ENCODE measurements at regions not wholly inside any gene's neighbourhood (a gene's known extent, or its start where the extent isn't known, plus 50 kb on each side); places are given as distances from the start of the nearest gene placed in this dataset.

DNA sequence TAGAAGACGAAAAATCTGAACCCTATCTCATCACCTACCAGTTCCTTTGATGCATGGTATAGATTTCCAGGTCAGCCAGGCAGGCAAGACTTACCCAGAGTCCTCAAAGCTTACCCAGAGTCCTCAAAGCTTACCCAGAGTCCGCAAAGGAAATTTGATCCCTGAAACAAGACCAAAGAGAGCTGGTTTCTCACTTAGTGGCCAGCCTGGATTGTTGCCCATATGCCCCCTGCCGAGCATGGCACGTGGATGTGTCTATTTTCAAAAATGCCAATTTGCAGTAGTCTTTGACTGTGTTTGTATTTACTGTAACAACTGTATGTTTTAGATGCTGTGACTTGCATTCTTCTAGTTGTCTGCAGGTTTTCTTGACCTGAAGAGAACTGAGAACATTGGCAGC, 120.2 kb upstream of the STARD3NL start:
- Histone ChIP-seq H3K36me3 (no peaks in the 10 kb centered on the region), H3K27ac (no peak overlapping the region), H3K9me3 (no peaks in the 10 kb centered on the region), H3K4me3 (no peak overlapping the region), H3K27me3 (no peaks in the 10 kb centered on the region), H3K4me1 (no peaks in the 10 kb centered on the region)
- DNase-seq (no peak), ATAC-seq (no peak)
- 44% methylated on average over 4 of the region's 4 CpGs for WGBS (ENCODE audit: insufficient coverage, low coverage, low lambda C conversion rate, missing lambda C conversion rate)
- intact Hi-C loops (cut with DNase I) = no loop called here
- no peak for TF ChIP-seq POLR2A (IDR thresholded peaks at IDR 0.05)
- TF ChIP-seq, protein P1, sequence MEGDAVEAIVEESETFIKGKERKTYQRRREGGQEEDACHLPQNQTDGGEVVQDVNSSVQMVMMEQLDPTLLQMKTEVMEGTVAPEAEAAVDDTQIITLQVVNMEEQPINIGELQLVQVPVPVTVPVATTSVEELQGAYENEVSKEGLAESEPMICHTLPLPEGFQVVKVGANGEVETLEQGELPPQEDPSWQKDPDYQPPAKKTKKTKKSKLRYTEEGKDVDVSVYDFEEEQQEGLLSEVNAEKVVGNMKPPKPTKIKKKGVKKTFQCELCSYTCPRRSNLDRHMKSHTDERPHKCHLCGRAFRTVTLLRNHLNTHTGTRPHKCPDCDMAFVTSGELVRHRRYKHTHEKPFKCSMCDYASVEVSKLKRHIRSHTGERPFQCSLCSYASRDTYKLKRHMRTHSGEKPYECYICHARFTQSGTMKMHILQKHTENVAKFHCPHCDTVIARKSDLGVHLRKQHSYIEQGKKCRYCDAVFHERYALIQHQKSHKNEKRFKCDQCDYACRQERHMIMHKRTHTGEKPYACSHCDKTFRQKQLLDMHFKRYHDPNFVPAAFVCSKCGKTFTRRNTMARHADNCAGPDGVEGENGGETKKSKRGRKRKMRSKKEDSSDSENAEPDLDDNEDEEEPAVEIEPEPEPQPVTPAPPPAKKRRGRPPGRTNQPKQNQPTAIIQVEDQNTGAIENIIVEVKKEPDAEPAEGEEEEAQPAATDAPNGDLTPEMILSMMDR (IDR thresholded peaks at IDR 0.05) = no peak

DNA sequence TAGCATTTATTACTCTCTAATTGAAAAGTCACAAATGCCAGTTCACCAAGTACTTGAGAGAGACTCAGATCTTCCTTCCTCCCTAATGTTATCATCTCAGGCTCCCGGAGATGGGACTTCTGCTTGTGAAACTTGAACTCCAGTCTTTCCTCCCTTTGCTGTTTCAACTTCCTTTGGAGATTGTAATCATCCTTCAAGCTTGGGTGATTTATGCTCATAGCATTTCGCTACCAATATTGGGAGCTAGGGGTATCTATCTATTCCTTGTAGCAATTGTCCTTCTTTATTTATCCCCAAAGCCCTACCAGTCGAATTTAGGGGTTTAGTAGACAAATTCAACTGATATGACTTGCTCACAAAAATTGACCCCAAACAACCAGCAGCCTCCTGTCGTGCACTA, 117.9 kb upstream of the STARD3NL start:
- no peaks in the 10 kb centered on the region for H3K27me3 ChIP-seq
- no peaks in the 10 kb centered on the region for H3K36me3 ChIP-seq
- DNase-seq = no peak
- TF ChIP-seq, protein P1 (IDR thresholded peaks at IDR 0.05) = no peak
- TF ChIP-seq POLR2A (IDR thresholded peaks at IDR 0.05) = no peak
- H3K9me3 ChIP-seq = no peaks in the 10 kb centered on the region
- H3K4me3 ChIP-seq = no peak overlapping the region
- ATAC-seq = no peak
- no peak overlapping the region for H3K27ac ChIP-seq
- intact Hi-C loops (cut with DNase I) = no loop called here
- 40% methylated on average over 4 of the region's 4 CpGs for WGBS (ENCODE audit: insufficient coverage, low coverage, low lambda C conversion rate, missing lambda C conversion rate)
- no peaks in the 10 kb centered on the region for H3K4me1 ChIP-seq

DNA sequence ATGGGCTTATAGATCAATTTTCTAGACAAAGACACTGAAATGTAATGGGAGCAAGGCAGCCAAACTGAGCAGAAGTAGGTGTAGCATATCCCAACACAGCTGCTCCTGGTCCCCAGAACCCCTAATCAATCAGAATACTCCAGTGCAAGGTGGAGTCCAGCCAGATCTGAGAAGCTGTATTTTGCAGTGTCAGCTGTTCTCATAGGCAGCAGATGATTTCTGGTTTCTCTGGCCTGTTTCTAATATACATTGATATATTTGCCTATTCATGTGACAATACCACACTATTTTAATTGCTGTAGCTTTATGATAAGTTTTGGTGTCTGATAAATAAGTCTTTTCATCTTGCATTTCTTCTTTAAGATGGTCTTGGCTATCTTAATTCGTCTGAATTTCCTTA, 117.4 kb upstream of the STARD3NL start:
- Histone ChIP-seq H3K27ac (no peak overlapping the region), H3K4me3 (no peak overlapping the region), H3K9me3 (no peaks in the 10 kb centered on the region), H3K27me3 (no peaks in the 10 kb centered on the region), H3K4me1 (no peaks in the 10 kb centered on the region), H3K36me3 (no peaks in the 10 kb centered on the region)
- 57% methylated on average over 1 of the region's 1 CpG for WGBS (ENCODE audit: insufficient coverage, low coverage, low lambda C conversion rate, missing lambda C conversion rate)
- ATAC-seq (no peak), DNase-seq (no peak)
- TF ChIP-seq, protein P1 (IDR thresholded peaks at IDR 0.05) = no peak
- TF ChIP-seq POLR2A (IDR thresholded peaks at IDR 0.05) = no peak
- intact Hi-C loops (cut with DNase I) = no loop called here

DNA sequence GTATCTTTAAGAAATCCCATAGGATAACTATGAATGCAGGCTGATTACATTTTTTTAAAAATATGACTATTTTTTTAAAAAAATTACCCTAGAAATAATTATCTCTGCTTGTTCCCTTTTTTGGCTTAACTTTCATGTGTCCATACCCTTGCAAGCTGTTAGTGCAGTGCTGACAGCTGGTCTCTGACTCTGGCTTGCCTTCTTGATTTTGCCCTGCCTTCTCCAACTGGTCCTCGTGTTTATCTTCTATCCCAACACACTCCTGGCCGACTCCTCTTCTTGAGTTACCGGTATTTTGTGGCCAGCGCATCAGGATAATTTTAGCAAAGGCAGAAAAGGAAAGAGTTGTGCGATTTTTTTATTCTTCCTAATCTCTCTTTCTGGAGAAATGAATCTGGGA, 111.7 kb upstream of the STARD3NL start:
- DNase-seq (no peak), ATAC-seq (no peak)
- no peaks in the 10 kb centered on the region for H3K9me3 ChIP-seq
- no peak for TF ChIP-seq POLR2A (IDR thresholded peaks at IDR 0.05)
- TF ChIP-seq, protein P1 (IDR thresholded peaks at IDR 0.05) = no peak
- H3K27me3 ChIP-seq = no peaks in the 10 kb centered on the region
- no peaks in the 10 kb centered on the region for H3K36me3 ChIP-seq
- no peaks in the 10 kb centered on the region for H3K4me1 ChIP-seq
- no peak overlapping the region for H3K4me3 ChIP-seq
- 55% methylated on average over 5 of the region's 5 CpGs for WGBS (ENCODE audit: insufficient coverage, low coverage, low lambda C conversion rate, missing lambda C conversion rate)
- H3K27ac ChIP-seq = no peak overlapping the region
- intact Hi-C loops (cut with DNase I) = no loop called here

DNA sequence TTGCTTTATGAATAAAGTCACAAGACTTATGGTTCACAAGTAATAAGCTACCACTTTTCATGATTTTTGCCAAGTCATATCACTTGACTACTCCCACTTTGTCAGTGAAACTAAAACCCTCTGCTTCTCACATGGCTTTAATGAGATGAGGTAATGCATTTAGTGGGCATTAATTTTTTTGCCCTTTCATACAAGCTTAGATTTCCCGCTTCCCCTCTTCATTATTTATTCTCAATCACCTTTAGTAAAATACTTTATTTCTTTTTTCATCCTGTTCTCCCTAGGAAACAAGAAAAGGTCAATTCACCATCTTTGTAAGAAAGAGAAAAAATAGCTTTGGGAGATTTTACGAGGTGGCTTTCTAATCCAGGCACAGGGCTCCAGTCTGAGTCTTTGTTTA, 109.6 kb upstream of the STARD3NL start:
- Histone ChIP-seq H3K36me3 (no peaks in the 10 kb centered on the region), H3K4me3 (no peak overlapping the region), H3K27me3 (no peaks in the 10 kb centered on the region), H3K4me1 (no peaks in the 10 kb centered on the region), H3K27ac (no peak overlapping the region), H3K9me3 (no peaks in the 10 kb centered on the region)
- ATAC-seq = no peak
- TF ChIP-seq POLR2A (IDR thresholded peaks at IDR 0.05) = no peak
- TF ChIP-seq, protein P1 (IDR thresholded peaks at IDR 0.05) = no peak
- 70% methylated on average over 2 of the region's 2 CpGs for WGBS (ENCODE audit: insufficient coverage, low coverage, low lambda C conversion rate, missing lambda C conversion rate)
- intact Hi-C loops (cut with DNase I) = no loop called here
- DNase-seq = no peak

All from right lobe of liver (tissue), 6 donors.